Panc1 (cell line): ENCODE measurements at regions not wholly inside any gene's neighbourhood (a gene's known extent, or its start where the extent isn't known, plus 50 kb on each side); places are given as distances from the start of the nearest gene placed in this dataset.

Experiments used
- ATAC-seq: fragments of 200-7000 bp; cut with Tn5 transposase; 2 replicates; pipeline ENCODE4 v1.9.1; 2020; ENCODE audit warnings: mild to moderate bottlenecking, moderate library complexity
- BruUV-seq: library from RNA; stranded (reverse); fragments of 400-500 nt; replicated peaks from 2 replicates; lab custom pipeline; 2021; lab: Mats Ljungman, UMichigan
- CTCF ChIA-PET: fragments of 300-600 bp; sonication (Branson Sonifier 250); formaldehyde crosslinking; loops from one replicate; lab custom pipeline; 2022; ENCODE audit warnings: antibody characterized with exemption; lab: Charles Lee
- POLR2A ChIA-PET: fragments of 300-600 bp; sonication (Branson Sonifier 250); formaldehyde crosslinking; loops from one replicate; lab custom pipeline; 2022; ENCODE audit warnings: antibody characterized with exemption; lab: Charles Lee
- DNase-seq: peaks from one replicate; pipeline ENCODE4 v3.0.0-alpha.2; 2010; ENCODE audit warnings: low read depth, low spot score
- H3K27ac ChIP-seq: 2 replicates; pipeline ENCODE4 v1.5.1; 2011; ENCODE audit warnings: mild to moderate bottlenecking, low read length, inconsistent platforms
- H3K27me3 ChIP-seq: fragments of 200-500 bp; sonication (Bioruptor generic); 2 replicates; pipeline ENCODE4 v1.6.0; 2014; ENCODE audit warnings: low read length, inconsistent platforms; ENCODE audit not compliant: control insufficient read depth, insufficient read depth
- H3K36me3 ChIP-seq: fragments of 200-500 bp; sonication (Bioruptor generic); 2 replicates; pipeline ENCODE4 v1.5.1; 2014; ENCODE audit warnings: inconsistent platforms, mild to moderate bottlenecking, low read length, moderate library complexity; ENCODE audit not compliant: control insufficient read depth, insufficient read depth
- H3K4me1 ChIP-seq: 2 replicates; pipeline ENCODE4 v1.5.1; 2011; ENCODE audit warnings: inconsistent platforms, mild to moderate bottlenecking, low read length, moderate library complexity; ENCODE audit not compliant: control insufficient read depth, insufficient read depth
- H3K4me3 ChIP-seq, 2 experiments: 2 replicates each; pipeline ENCODE4 v1.5.1; 2011 to 2012; ENCODE audit warnings: low read depth in 2 of 2, low read length in 2 of 2, mild to moderate bottlenecking in 2 of 2, inconsistent platforms in 1 of 2, moderate library complexity in 1 of 2
- H3K9me3 ChIP-seq: fragments of 200-500 bp; sonication (Bioruptor generic); 2 replicates; pipeline ENCODE4 v1.5.1; 2014; ENCODE audit warnings: low read depth, mild to moderate bottlenecking, inconsistent platforms, low read length, moderate library complexity; ENCODE audit not compliant: control insufficient read depth, insufficient read depth
- POLR2AphosphoS5 ChIP-seq: IDR thresholded peaks from 2 replicates; pipeline ENCODE4 v1.6.1; 2012; ENCODE audit warnings: mild to moderate bottlenecking, low read depth, low read length, moderate library complexity
- SIN3A ChIP-seq: IDR thresholded peaks from 2 replicates; pipeline ENCODE4 v1.6.1; 2012; ENCODE audit warnings: low read depth, mild to moderate bottlenecking, low read length, moderate library complexity, borderline replicate concordance; ENCODE audit not compliant: insufficient read depth
- in situ Hi-C: cut with HindIII; loops from 2 replicates; pipeline ENCODE4 v1.10.0; 2016; ENCODE audit warnings: low sequenced_read_pairs, low pct_unique_long_range_greater_than_20kb
- intact Hi-C: fragments of 100-400 bp; cut with micrococcal nuclease; formaldehyde crosslinking; loops from one replicate; pipeline ENCODE4 v1.10.0; 2022; ENCODE audit not compliant: unreplicated experiment
- TF ChIP-seq, protein P1 (sequence below): fragments of 450-650 bp; IDR thresholded peaks from 2 replicates; pipeline ENCODE4 v1.5.1; 2017; ENCODE audit warnings: mild to moderate bottlenecking
- TF ChIP-seq, protein P2 (sequence below), 2 experiments: IDR thresholded peaks; 2 replicates each; pipeline ENCODE4 v1.6.1; 2011 to 2012; ENCODE audit warnings: low read depth in 2 of 2, control low read depth in 1 of 2, low read length in 1 of 2, mild to moderate bottlenecking in 1 of 2, moderate library complexity in 1 of 2; ENCODE audit not compliant: insufficient read depth in 1 of 2

DNA sequence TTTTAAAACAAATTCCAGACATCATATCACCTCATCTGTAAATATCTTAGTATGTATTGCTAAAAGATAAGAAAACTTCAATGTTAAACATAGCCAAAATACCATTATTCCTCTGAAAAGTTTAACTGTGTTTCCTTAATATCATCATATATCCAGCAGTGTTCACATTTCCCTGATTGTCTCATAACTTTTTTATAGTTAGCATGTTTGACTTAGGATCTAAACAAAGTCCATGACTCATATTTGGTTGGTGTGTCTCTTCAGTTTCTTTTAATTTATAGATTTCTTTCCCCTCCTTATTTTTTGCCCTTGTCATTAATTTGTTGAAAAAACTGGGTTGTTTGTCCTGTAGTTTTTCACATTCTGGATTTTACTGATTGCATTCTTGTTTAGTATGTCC, 163.0 kb downstream of the RPS12 start:
- Histone ChIP-seq H3K27ac (no peak overlapping the region), H3K36me3 (no peaks in the 10 kb centered on the region), H3K4me1 (no peaks in the 10 kb centered on the region), H3K4me3 (no peak overlapping the region), H3K9me3 (no peaks in the 10 kb centered on the region), H3K27me3 (no peaks in the 10 kb centered on the region)
- ChIA-PET POLR2A (no interaction called here), CTCF (no interaction called here)
- ATAC-seq (no peak), DNase-seq (no peak)
- intact Hi-C loops (no loop called here), in situ Hi-C loops (no loop called here)
- TF ChIP-seq POLR2AphosphoS5 (no peak), SIN3A (no peak)
- TF ChIP-seq, protein P1, sequence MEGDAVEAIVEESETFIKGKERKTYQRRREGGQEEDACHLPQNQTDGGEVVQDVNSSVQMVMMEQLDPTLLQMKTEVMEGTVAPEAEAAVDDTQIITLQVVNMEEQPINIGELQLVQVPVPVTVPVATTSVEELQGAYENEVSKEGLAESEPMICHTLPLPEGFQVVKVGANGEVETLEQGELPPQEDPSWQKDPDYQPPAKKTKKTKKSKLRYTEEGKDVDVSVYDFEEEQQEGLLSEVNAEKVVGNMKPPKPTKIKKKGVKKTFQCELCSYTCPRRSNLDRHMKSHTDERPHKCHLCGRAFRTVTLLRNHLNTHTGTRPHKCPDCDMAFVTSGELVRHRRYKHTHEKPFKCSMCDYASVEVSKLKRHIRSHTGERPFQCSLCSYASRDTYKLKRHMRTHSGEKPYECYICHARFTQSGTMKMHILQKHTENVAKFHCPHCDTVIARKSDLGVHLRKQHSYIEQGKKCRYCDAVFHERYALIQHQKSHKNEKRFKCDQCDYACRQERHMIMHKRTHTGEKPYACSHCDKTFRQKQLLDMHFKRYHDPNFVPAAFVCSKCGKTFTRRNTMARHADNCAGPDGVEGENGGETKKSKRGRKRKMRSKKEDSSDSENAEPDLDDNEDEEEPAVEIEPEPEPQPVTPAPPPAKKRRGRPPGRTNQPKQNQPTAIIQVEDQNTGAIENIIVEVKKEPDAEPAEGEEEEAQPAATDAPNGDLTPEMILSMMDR: no peak
- TF ChIP-seq, protein P2, sequence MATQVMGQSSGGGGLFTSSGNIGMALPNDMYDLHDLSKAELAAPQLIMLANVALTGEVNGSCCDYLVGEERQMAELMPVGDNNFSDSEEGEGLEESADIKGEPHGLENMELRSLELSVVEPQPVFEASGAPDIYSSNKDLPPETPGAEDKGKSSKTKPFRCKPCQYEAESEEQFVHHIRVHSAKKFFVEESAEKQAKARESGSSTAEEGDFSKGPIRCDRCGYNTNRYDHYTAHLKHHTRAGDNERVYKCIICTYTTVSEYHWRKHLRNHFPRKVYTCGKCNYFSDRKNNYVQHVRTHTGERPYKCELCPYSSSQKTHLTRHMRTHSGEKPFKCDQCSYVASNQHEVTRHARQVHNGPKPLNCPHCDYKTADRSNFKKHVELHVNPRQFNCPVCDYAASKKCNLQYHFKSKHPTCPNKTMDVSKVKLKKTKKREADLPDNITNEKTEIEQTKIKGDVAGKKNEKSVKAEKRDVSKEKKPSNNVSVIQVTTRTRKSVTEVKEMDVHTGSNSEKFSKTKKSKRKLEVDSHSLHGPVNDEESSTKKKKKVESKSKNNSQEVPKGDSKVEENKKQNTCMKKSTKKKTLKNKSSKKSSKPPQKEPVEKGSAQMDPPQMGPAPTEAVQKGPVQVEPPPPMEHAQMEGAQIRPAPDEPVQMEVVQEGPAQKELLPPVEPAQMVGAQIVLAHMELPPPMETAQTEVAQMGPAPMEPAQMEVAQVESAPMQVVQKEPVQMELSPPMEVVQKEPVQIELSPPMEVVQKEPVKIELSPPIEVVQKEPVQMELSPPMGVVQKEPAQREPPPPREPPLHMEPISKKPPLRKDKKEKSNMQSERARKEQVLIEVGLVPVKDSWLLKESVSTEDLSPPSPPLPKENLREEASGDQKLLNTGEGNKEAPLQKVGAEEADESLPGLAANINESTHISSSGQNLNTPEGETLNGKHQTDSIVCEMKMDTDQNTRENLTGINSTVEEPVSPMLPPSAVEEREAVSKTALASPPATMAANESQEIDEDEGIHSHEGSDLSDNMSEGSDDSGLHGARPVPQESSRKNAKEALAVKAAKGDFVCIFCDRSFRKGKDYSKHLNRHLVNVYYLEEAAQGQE (IDR thresholded peaks at IDR 0.05; ENCODE audit: insufficient read depth in 1 of 2, low read depth in 2 of 2, low read length in 1 of 2): no peak
- no TSS peak for BruUV-seq

DNA sequence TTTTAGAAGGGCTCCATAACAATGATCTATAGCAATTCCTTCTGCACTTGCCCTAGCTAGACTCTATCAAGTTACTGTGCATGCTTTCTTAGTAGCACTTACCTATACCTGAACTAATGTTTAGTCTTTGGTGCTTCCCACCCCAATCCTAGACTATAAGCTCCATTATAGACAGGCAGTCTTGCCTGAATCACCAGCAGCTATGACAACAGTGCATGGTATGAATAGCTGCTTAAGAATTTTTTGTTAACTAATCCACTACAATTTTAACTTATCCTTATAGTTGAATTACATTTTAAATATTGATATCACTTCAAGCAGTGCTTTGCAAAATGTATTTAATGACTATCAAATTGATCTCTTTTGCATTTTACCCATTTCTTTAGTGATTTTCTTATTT, 164.3 kb downstream of the RPS12 start:
- Histone ChIP-seq H3K36me3 (no peaks in the 10 kb centered on the region), H3K4me3 (no peak overlapping the region), H3K4me1 (no peaks in the 10 kb centered on the region), H3K27me3 (no peaks in the 10 kb centered on the region), H3K27ac (no peak overlapping the region), H3K9me3 (no peaks in the 10 kb centered on the region)
- ChIA-PET CTCF (no interaction called here), POLR2A (no interaction called here)
- TF ChIP-seq, protein P2 (IDR thresholded peaks at IDR 0.05; ENCODE audit: insufficient read depth in 1 of 2, low read depth in 2 of 2, low read length in 1 of 2): no peak
- TF ChIP-seq, protein P1: no peak
- intact Hi-C loops: no loop called here
- in situ Hi-C loops: no loop called here
- BruUV-seq: no TSS peak
- ATAC-seq (no peak), DNase-seq (no peak)
